ENCODE measurements at regions not wholly inside any gene's neighbourhood (a gene's known extent, or its start where the extent isn't known, plus 50 kb on each side); places are given as distances from the start of the nearest gene placed in this dataset.

DNA sequence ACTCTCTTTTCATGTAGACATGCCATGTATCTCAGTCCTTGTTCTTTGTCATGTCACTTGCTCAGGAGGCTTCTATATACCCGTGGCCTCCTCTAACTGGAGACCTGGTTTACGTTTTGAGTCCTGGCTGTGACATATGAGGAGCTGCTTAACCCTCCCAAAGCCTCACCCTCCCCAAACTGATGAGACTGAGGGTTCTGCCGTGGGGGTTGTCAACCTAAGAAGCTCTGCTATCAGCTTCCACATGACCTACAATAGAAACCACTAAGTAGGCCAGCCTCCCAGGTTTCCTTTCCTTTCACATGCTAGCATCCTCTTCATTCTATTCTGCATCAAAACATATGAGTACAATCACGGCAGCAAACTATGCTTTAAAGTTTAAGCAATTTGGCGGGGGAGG lies 76.8 kb upstream of the WSCD2 start:
- no TSS peak for BruUV-seq (replicated peaks)
- ATAC-seq (ENCODE audit: low read depth), result no peak
- Histone ChIP-seq H3K18ac (ENCODE audit: low read depth, low read length) (no peak overlapping the region), H3K9me1 (ENCODE audit: insufficient read depth, low read length) (no peaks in the 10 kb centered on the region), H3K4me2 (ENCODE audit: low read depth, low read length) (no peak overlapping the region), H2AK5ac (ENCODE audit: low read depth, low read length) (no peak overlapping the region), H3K9me3 (ENCODE audit: control insufficient read depth, insufficient read depth, low read length) (no peaks in the 10 kb centered on the region), H3K23ac (ENCODE audit: low read depth, low read length) (no peak overlapping the region), H2AK9ac (replicated peaks; ENCODE audit: low read depth, low read length, poor library complexity) (no peak overlapping the region), H3K9ac (ENCODE audit: low read depth, low read length) (no peak overlapping the region), H3K36me3 (ENCODE audit: control insufficient read depth, insufficient read depth, low read length) (no peaks in the 10 kb centered on the region), H2AFZ (replicated peaks; ENCODE audit: low read length, poor library complexity) (no peak overlapping the region), H3K79me1 (ENCODE audit: low read depth in 1 of 2, low read length in 2 of 2) (no peaks in the 10 kb centered on the region), H3K14ac (replicated peaks; ENCODE audit: low read depth, low read length) (no peak overlapping the region), H2BK15ac (ENCODE audit: low read depth, low read length) (no peak overlapping the region), H3K4me3 (ENCODE audit: insufficient read depth, low read depth, low read length) (no peak overlapping the region), H3K27me3 (ENCODE audit: control insufficient read depth, insufficient read depth, low read length) (no peaks in the 10 kb centered on the region), H3K4ac (ENCODE audit: low read depth, low read length) (no peak overlapping the region), H3K56ac (ENCODE audit: extremely low read depth, insufficient read depth, low read length) (no peak overlapping the region), H3K4me1 (ENCODE audit: control insufficient read depth, insufficient read depth, low read length) (no peaks in the 10 kb centered on the region), H3K27ac (ENCODE audit: insufficient read depth, low read length) (no peak overlapping the region), H4K8ac (ENCODE audit: low read depth in 2 of 2, low read length in 2 of 2) (no peak overlapping the region), H2BK5ac (ENCODE audit: low read depth, low read length, poor library complexity, severe bottlenecking) (no peak overlapping the region), H4K5ac (ENCODE audit: low read depth, low read length) (no peak overlapping the region), H4K20me1 (ENCODE audit: insufficient read depth, low read length) (no peaks in the 10 kb centered on the region), H4K91ac (ENCODE audit: insufficient read depth, low read depth, low read length) (no peak overlapping the region), H2BK120ac (ENCODE audit: low read depth, low read length) (no peak overlapping the region), H2BK20ac (ENCODE audit: low read depth, low read length) (no peak overlapping the region)
- dilution Hi-C loops (cut with HindIII; ENCODE audit: low sequenced_read_pairs, unreplicated experiment) (no loop called here), intact Hi-C loops (cut with micrococcal nuclease) (no loop called here), in situ Hi-C loops (cut with MboI; ENCODE audit: low sequenced_read_pairs) (no loop called here)
- WGBS, 2 experiments (ENCODE audit: extremely low coverage in 2 of 2, insufficient read length in 1 of 2), result no CpG with 5 or more reads among the region's 5 CpGs
- ChIA-PET POLR2A (ENCODE audit: unreplicated experiment) (no interaction called here), CTCF (no interaction called here)
- DNase-seq, result no peak
- TF ChIP-seq MAFK (IDR thresholded peaks at IDR 0.05; ENCODE audit: low read depth, low read length) (no peak), FOS (IDR thresholded peaks at IDR 0.05; ENCODE audit: low read depth, low read length) (no peak), POLR2A (IDR thresholded peaks at IDR 0.05; ENCODE audit: low read depth, low read length) (no peak), MAZ (IDR thresholded peaks at IDR 0.05; ENCODE audit: borderline replicate concordance, low read depth, low read length) (no peak), RFX5 (IDR thresholded peaks at IDR 0.05; ENCODE audit: low read depth, low read length) (no peak), BHLHE40 (IDR thresholded peaks at IDR 0.05; ENCODE audit: low read depth, low read length) (no peak), RCOR1 (IDR thresholded peaks at IDR 0.05; ENCODE audit: insufficient replicate concordance, low read length) (no peak), CHD1 (IDR thresholded peaks at IDR 0.05; ENCODE audit: low read depth, low read length) (no peak), SMC3 (IDR thresholded peaks at IDR 0.05; ENCODE audit: low read depth, low read length) (no peak), RAD21 (IDR thresholded peaks at IDR 0.05; ENCODE audit: low read length) (no peak), CEBPB (IDR thresholded peaks at IDR 0.05; ENCODE audit: low read depth, low read length) (no peak), NFE2L2 (IDR thresholded peaks at IDR 0.05; ENCODE audit: low read depth, low read length) (no peak), MXI1 (IDR thresholded peaks at IDR 0.05; ENCODE audit: borderline replicate concordance, low read depth, low read length) (no peak)
- TF ChIP-seq, protein P1, sequence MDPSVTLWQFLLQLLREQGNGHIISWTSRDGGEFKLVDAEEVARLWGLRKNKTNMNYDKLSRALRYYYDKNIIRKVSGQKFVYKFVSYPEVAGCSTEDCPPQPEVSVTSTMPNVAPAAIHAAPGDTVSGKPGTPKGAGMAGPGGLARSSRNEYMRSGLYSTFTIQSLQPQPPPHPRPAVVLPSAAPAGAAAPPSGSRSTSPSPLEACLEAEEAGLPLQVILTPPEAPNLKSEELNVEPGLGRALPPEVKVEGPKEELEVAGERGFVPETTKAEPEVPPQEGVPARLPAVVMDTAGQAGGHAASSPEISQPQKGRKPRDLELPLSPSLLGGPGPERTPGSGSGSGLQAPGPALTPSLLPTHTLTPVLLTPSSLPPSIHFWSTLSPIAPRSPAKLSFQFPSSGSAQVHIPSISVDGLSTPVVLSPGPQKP (IDR thresholded peaks at IDR 0.05; ENCODE audit: borderline replicate concordance, low read depth, low read length), result no peak
- TF ChIP-seq, protein P2, sequence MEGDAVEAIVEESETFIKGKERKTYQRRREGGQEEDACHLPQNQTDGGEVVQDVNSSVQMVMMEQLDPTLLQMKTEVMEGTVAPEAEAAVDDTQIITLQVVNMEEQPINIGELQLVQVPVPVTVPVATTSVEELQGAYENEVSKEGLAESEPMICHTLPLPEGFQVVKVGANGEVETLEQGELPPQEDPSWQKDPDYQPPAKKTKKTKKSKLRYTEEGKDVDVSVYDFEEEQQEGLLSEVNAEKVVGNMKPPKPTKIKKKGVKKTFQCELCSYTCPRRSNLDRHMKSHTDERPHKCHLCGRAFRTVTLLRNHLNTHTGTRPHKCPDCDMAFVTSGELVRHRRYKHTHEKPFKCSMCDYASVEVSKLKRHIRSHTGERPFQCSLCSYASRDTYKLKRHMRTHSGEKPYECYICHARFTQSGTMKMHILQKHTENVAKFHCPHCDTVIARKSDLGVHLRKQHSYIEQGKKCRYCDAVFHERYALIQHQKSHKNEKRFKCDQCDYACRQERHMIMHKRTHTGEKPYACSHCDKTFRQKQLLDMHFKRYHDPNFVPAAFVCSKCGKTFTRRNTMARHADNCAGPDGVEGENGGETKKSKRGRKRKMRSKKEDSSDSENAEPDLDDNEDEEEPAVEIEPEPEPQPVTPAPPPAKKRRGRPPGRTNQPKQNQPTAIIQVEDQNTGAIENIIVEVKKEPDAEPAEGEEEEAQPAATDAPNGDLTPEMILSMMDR (conservative IDR thresholded peaks at IDR 0.05; ENCODE audit: low read depth, low read length), result no peak

All from IMR-90 (cell line).